Left lung (tissue), 4 donors: ENCODE measurements at regions not wholly inside any gene's neighbourhood (a gene's known extent, or its start where the extent isn't known, plus 50 kb on each side); places are given as distances from the start of the nearest gene placed in this dataset.
"Not testable (repeated sequence)": the region's sequence is repeated elsewhere in the genome, so short reads cannot be mapped to it uniquely, and the experiment has no call there.

Experiments
- ATAC-seq: fragments of 200-7000 bp; cut with Tn5 transposase; one replicate; pipeline ENCODE4 v1.9.1; 2020; ENCODE audit warnings: moderate library complexity
- DNase-seq, 4 donors: peaks; one replicate each; pipeline ENCODE4 v3.0.0-alpha.2; 2013 to 2020
- H3K27ac ChIP-seq, 2 donors: fragments of 200-600 bp; sonication (generic) in 1 of 2; one replicate each; pipeline versions ENCODE4 v1.5.0 to v1.8.0; 2020 to 2021
- H3K27me3 ChIP-seq, 2 donors: fragments of 200-600 bp; sonication (generic) in 1 of 2; one replicate each; pipeline versions ENCODE4 v1.5.0 to v1.8.0; 2020 to 2021
- H3K36me3 ChIP-seq, 2 donors: fragments of 200-600 bp; sonication (generic) in 1 of 2; one replicate each; pipeline versions ENCODE4 v1.5.0 to v1.8.0; 2020 to 2021
- H3K4me1 ChIP-seq, 2 donors: fragments of 200-600 bp; one replicate each; pipeline ENCODE4 v1.8.0; 2021
- H3K4me3 ChIP-seq, 2 donors: fragments of 200-600 bp; sonication (generic) in 1 of 2; one replicate each; pipeline versions ENCODE4 v1.5.0 to v1.8.0; 2020 to 2021; ENCODE audit warnings: mild to moderate bottlenecking in 1 of 2
- H3K9me3 ChIP-seq, 2 donors: fragments of 200-600 bp; sonication (generic) in 1 of 2; one replicate each; pipeline versions ENCODE4 v1.5.0 to v1.8.0; 2020 to 2021
- CTCF ChIP-seq, 2 donors: fragments of 200-600 bp; sonication (generic) in 1 of 2; IDR thresholded peaks; one replicate each; pipeline versions ENCODE4 v1.5.0 to v1.8.0; 2021; ENCODE audit warnings: antibody characterized with exemption in 2 of 2
- intact Hi-C, 2 donors: fragments of 100-400 bp; cut with DNase I; formaldehyde crosslinking; loops; one replicate each; pipeline versions ENCODE4 v1.11.2 to v1.14.2; 2022
- donor health status: DM: no; HTN: yes; CAD: no.
- donor health status: DM: no; HTN: no; CAD: no.

GRCh38 chr3:70466096-70466495, 153.7 kb upstream of the MDFIC2 start:
- no peak for TF ChIP-seq CTCF (IDR thresholded peaks at IDR 0.05)
- intact Hi-C loops: no loop called here

GRCh38 chr3:70464876-70465275, 152.4 kb upstream of the MDFIC2 start:
- DNase-seq (no peak), ATAC-seq (no peak)
- Histone ChIP-seq H3K4me1 (no peaks in the 10 kb centered on the region), H3K36me3 (no peaks in the 10 kb centered on the region), H3K27ac (no peak overlapping the region), H3K9me3 (peaks cover 0 to 2% of the 10 kb centered on the region in 2 donors), H3K27me3 (no peaks in the 10 kb centered on the region), H3K4me3 (no peak overlapping the region)
- intact Hi-C loops: no loop called here
- TF ChIP-seq CTCF (IDR thresholded peaks at IDR 0.05): no peak

More at GRCh38 chr3:70466096-70466495, 153.7 kb upstream of the MDFIC2 start:
- ATAC-seq (no peak), DNase-seq (no peak)
- H3K27ac ChIP-seq: no peak overlapping the region
- H3K9me3 ChIP-seq: peaks cover 0 to 2% of the 10 kb centered on the region in 2 donors
- H3K27me3 ChIP-seq: no peaks in the 10 kb centered on the region
- no peak overlapping the region for H3K4me3 ChIP-seq
- H3K36me3 ChIP-seq: no peaks in the 10 kb centered on the region
- H3K4me1 ChIP-seq: no peaks in the 10 kb centered on the region

GRCh38 chr3:70464465-70464864, 152.0 kb upstream of the MDFIC2 start:
- H3K27me3 ChIP-seq: no peaks in the 10 kb centered on the region
- no peaks in the 10 kb centered on the region for H3K4me1 ChIP-seq
- no peak for DNase-seq
- TF ChIP-seq CTCF (IDR thresholded peaks at IDR 0.05): no peak
- H3K4me3 ChIP-seq: no peak overlapping the region
- no peaks in the 10 kb centered on the region for H3K36me3 ChIP-seq
- intact Hi-C loops: no loop called here
- H3K9me3 ChIP-seq: peaks cover 0 to 2% of the 10 kb centered on the region in 2 donors
- no peak for ATAC-seq
- no peak overlapping the region for H3K27ac ChIP-seq

GRCh38 chr3:70450220-70450619, 137.8 kb upstream of the MDFIC2 start:
- H3K4me3 ChIP-seq, H3K9me3 ChIP-seq, H3K27ac ChIP-seq, H3K4me1 ChIP-seq, H3K36me3 ChIP-seq, H3K27me3 ChIP-seq, intact Hi-C loops, ATAC-seq, DNase-seq: not testable (repeated sequence)

- H3K27ac ChIP-seq, DNase-seq, H3K36me3 ChIP-seq, H3K9me3 ChIP-seq, H3K4me3 ChIP-seq, ATAC-seq, intact Hi-C loops, H3K4me1 ChIP-seq, H3K27me3 ChIP-seq: not testable (repeated sequence)
Observed at GRCh38 chr3:70435422-70435821, 123.0 kb upstream of the MDFIC2 start.

GRCh38 chr3:70433091-70433490, 120.7 kb upstream of the MDFIC2 start:
- Histone ChIP-seq H3K4me3 (no peak overlapping the region), H3K27ac (no peak overlapping the region), H3K9me3 (no peaks in the 10 kb centered on the region), H3K4me1 (no peaks in the 10 kb centered on the region), H3K36me3 (no peaks in the 10 kb centered on the region), H3K27me3 (no peaks in the 10 kb centered on the region)
- DNase-seq (no peak), ATAC-seq (no peak)
- no peak for TF ChIP-seq CTCF (IDR thresholded peaks at IDR 0.05)
- intact Hi-C loops: no loop called here
